ENCODE measurements at regions not wholly inside any gene's neighbourhood (a gene's known extent, or its start where the extent isn't known, plus 50 kb on each side); places are given as distances from the start of the nearest gene placed in this dataset.

DNA sequence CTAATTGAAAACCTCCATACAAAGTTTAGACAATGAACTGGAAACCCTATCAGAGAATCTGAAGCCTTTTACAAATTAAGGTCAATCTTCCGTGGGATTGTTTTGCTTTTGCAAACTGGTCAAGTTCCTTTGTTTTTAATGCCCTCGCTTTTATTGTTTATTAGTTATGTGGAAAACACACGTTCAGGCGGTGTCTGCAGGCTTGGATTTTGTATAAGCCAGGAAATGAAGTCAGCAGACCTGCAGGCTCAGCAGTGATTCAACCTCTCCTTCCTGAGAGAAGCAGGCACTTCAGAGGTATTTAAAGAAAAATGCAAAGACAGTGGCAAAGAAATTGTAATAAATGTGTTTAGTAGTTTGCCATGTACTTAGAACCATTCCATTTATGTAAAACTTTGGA lies 103.4 kb upstream of the PDE10A start:
- Histone ChIP-seq H3K36me3 (ENCODE audit: control insufficient read depth in 2 of 2, extremely low read depth in 1 of 2, insufficient read depth in 2 of 2, low read length in 2 of 2) (no peaks in the 10 kb centered on the region), H3K4me2 (ENCODE audit: insufficient read depth, low read length) (peak overlapping the region; percentile 79), H3K27ac (ENCODE audit: insufficient read depth, low read depth, low read length) (peak overlapping the region; percentile 98), H3K27me3 (ENCODE audit: control insufficient read depth in 2 of 2, insufficient read depth in 2 of 2, low read length in 2 of 2) (no peaks in the 10 kb centered on the region), H3K9me1 (replicated peaks; ENCODE audit: control insufficient read depth, extremely low read depth, insufficient read depth, low read length) (no peaks in the 10 kb centered on the region), H3K4me3 (replicated peaks in 1 of 3; ENCODE audit: insufficient read depth in 1 of 3, low read depth in 1 of 3, low read length in 3 of 3) (peak overlapping the region in 1 of 3 experiments; percentile 11), H3K4me1 (ENCODE audit: control insufficient read depth, extremely low read depth, insufficient read depth, low read length) (peaks cover 44% of the 10 kb centered on the region), H2AFZ (ENCODE audit: low read depth, low read length) (peak overlapping the region; percentile 74), H3K79me2 (ENCODE audit: control insufficient read depth, insufficient read depth, low read length) (no peaks in the 10 kb centered on the region), H4K20me1 (replicated peaks; ENCODE audit: control insufficient read depth, extremely low read depth, insufficient read depth, low read length) (no peaks in the 10 kb centered on the region), H3K9me3 (replicated peaks; ENCODE audit: control insufficient read depth, insufficient read depth, low read length) (no peaks in the 10 kb centered on the region), H3K9ac (replicated peaks; ENCODE audit: extremely low read depth, insufficient read depth, low read length) (peak overlapping the region; percentile 82)
- no TSS peak for BruUV-seq (replicated peaks)
- peak; percentile 97 for DNase-seq (ENCODE audit: low read depth, low spot score)
- intact Hi-C loops (cut with micrococcal nuclease): loop anchor here (1.0 to 5.0 kb wide), 6 partner anchors 9 to 1670 kb away; partner anchors contain the start of genes C6orf118 and PDE10A
- dilution Hi-C loops (cut with MboI; ENCODE audit: extremely low pct_ligation_motif_present, low sequenced_read_pairs): no loop called here
- ChIA-PET POLR2A (no interaction called here), CTCF (interaction anchor here (1.2 kb wide), 1 partner anchor 37 kb away, joined by 8 read pairs; no protein-coding TSS in a partner anchor)
- FAIRE-seq: peak; percentile 87
- TF ChIP-seq JUN (IDR thresholded peaks at IDR 0.05; ENCODE audit: borderline replicate concordance, insufficient read depth, insufficient read length, low read depth) (peak; percentile 92), FOS (IDR thresholded peaks at IDR 0.05; ENCODE audit: borderline replicate concordance, insufficient read depth, low read length) (peak; percentile 87), CTCF (IDR thresholded peaks at IDR 0.05; ENCODE audit: extremely low read depth in 1 of 2, insufficient read depth in 1 of 2, low read depth in 1 of 2, low read length in 2 of 2) (no peak), POLR2AphosphoS5 (IDR thresholded peaks at IDR 0.05; ENCODE audit: insufficient read depth, low read depth, low read length) (peak; percentile 35), MYC (IDR thresholded peaks at IDR 0.05; ENCODE audit: low read depth, low read length) (no peak), GATA2 (IDR thresholded peaks at IDR 0.05; ENCODE audit: insufficient read depth, insufficient read length, low read depth, low read length) (peak; percentile 54), EZH2 (IDR thresholded peaks at IDR 0.05; ENCODE audit: borderline replicate concordance, low read depth, low read length, severe bottlenecking) (no peak), POLR2A (IDR thresholded peaks at IDR 0.05; ENCODE audit: low read depth, low read length) (no peak)
- TF ChIP-seq, protein P1, sequence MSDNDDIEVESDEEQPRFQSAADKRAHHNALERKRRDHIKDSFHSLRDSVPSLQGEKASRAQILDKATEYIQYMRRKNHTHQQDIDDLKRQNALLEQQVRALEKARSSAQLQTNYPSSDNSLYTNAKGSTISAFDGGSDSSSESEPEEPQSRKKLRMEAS (IDR thresholded peaks at IDR 0.05; ENCODE audit: insufficient read depth, insufficient read length): no peak

Data from endothelial cell of umbilical vein (primary cell).